H9 (cell line): ENCODE measurements at regions not wholly inside any gene's neighbourhood (a gene's known extent, or its start where the extent isn't known, plus 50 kb on each side); places are given as distances from the start of the nearest gene placed in this dataset.
"Not testable (repeated sequence)": the region's sequence is repeated elsewhere in the genome, so short reads cannot be mapped to it uniquely, and the experiment has no call there.

ENCODE experiments used
- DNase-seq: peaks from one replicate; pipeline ENCODE4 v3.0.0-alpha.2; 2017
- H2AFZ ChIP-seq: one replicate; pipeline ENCODE4 v1.6.1; 2013; ENCODE audit warnings: mild to moderate bottlenecking, low read length, control low read depth, moderate library complexity
- H2AK5ac ChIP-seq: 2 replicates; pipeline ENCODE4 v1.6.1; 2013; ENCODE audit warnings: low read length, control low read depth, mixed read lengths; ENCODE audit not compliant: insufficient read length
- H2BK120ac ChIP-seq: one replicate; pipeline ENCODE4 v1.6.1; 2013; ENCODE audit warnings: low read depth, mild to moderate bottlenecking, low read length, control low read depth, inconsistent platforms; ENCODE audit not compliant: poor library complexity, severe bottlenecking
- H2BK12ac ChIP-seq: 2 replicates; pipeline ENCODE4 v1.6.1; 2013; ENCODE audit warnings: low read length, control low read depth, mixed read lengths, low read depth; ENCODE audit not compliant: insufficient read length
- H2BK15ac ChIP-seq: 2 replicates; pipeline ENCODE4 v1.6.1; 2013; ENCODE audit warnings: low read depth, low read length, control low read depth
- H2BK20ac ChIP-seq: one replicate; pipeline ENCODE4 v1.6.1; 2013; ENCODE audit warnings: low read depth, mild to moderate bottlenecking, low read length, control low read depth, inconsistent platforms; ENCODE audit not compliant: poor library complexity, severe bottlenecking
- H2BK5ac ChIP-seq: 2 replicates; pipeline ENCODE4 v1.6.1; 2013; ENCODE audit warnings: low read length, control low read depth, mixed read lengths; ENCODE audit not compliant: insufficient read length
- H3K14ac ChIP-seq: 2 replicates; pipeline ENCODE4 v1.6.1; 2013; ENCODE audit warnings: low read length, control low read depth; ENCODE audit not compliant: insufficient read depth
- H3K18ac ChIP-seq: 2 replicates; pipeline ENCODE4 v1.6.1; 2013; ENCODE audit warnings: low read depth, mild to moderate bottlenecking, mixed read lengths, low read length, control low read depth; ENCODE audit not compliant: insufficient read length
- H3K23ac ChIP-seq: 2 replicates; pipeline ENCODE4 v1.6.1; 2013; ENCODE audit warnings: low read length, control low read depth, mixed read lengths, low read depth; ENCODE audit not compliant: insufficient read length
- H3K23me2 ChIP-seq: 2 replicates; pipeline ENCODE4 v1.6.1; 2013; ENCODE audit warnings: low read depth, mild to moderate bottlenecking, mixed read lengths, low read length, control low read depth; ENCODE audit not compliant: insufficient read length, poor library complexity, severe bottlenecking
- H3K27ac ChIP-seq: 2 replicates; pipeline ENCODE4 v1.5.1; 2013; ENCODE audit warnings: low read length, control low read depth, mixed read lengths, low read depth; ENCODE audit not compliant: insufficient read length
- H3K27me3 ChIP-seq: 2 replicates; pipeline ENCODE4 v1.6.1; 2013; ENCODE audit warnings: low read length, control low read depth, inconsistent platforms; ENCODE audit not compliant: insufficient read depth
- H3K4ac ChIP-seq: 2 replicates; pipeline ENCODE4 v1.6.1; 2013; ENCODE audit warnings: low read depth, mild to moderate bottlenecking, control low read depth, inconsistent platforms, low read length, moderate library complexity
- H3K4me1 ChIP-seq: 2 replicates; pipeline ENCODE4 v1.6.1; 2013; ENCODE audit warnings: low read length, control low read depth, inconsistent platforms; ENCODE audit not compliant: insufficient read depth
- H3K4me2 ChIP-seq: 2 replicates; pipeline ENCODE4 v1.6.1; 2013; ENCODE audit warnings: low read length, control low read depth, mixed read lengths; ENCODE audit not compliant: insufficient read length, insufficient read depth
- H3K56ac ChIP-seq: 2 replicates; pipeline ENCODE4 v1.6.1; 2013; ENCODE audit warnings: low read depth, mild to moderate bottlenecking, mixed read lengths, low read length, control low read depth; ENCODE audit not compliant: insufficient read length
- H3K79me1 ChIP-seq: 2 replicates; pipeline ENCODE4 v1.6.1; 2013; ENCODE audit warnings: low read depth, mild to moderate bottlenecking, moderate library complexity, low read length, control low read depth, inconsistent platforms; ENCODE audit not compliant: insufficient read depth, poor library complexity, severe bottlenecking
- H3K79me2 ChIP-seq: 2 replicates; pipeline ENCODE4 v1.6.1; 2013; ENCODE audit warnings: low read length, control low read depth, inconsistent platforms; ENCODE audit not compliant: insufficient read depth
- H3K9ac ChIP-seq: 2 replicates; pipeline ENCODE4 v1.6.1; 2013; ENCODE audit warnings: low read length, control low read depth, mixed read lengths; ENCODE audit not compliant: insufficient read length; ENCODE audit errors: extremely low read depth
- H3K9me3 ChIP-seq: one replicate; pipeline ENCODE4 v1.6.1; 2013; ENCODE audit warnings: low read depth, low read length, inconsistent platforms; ENCODE audit not compliant: control insufficient read depth
- H3T11ph ChIP-seq: one replicate; pipeline ENCODE4 v1.6.1; 2013; ENCODE audit warnings: mild to moderate bottlenecking, low read length, control low read depth, inconsistent platforms
- H4K20me1 ChIP-seq: one replicate; pipeline ENCODE4 v1.6.1; 2013; ENCODE audit not compliant: control insufficient read depth, insufficient read length, insufficient read depth
- H4K5ac ChIP-seq: 2 replicates; pipeline ENCODE4 v1.6.1; 2013; ENCODE audit warnings: low read depth, mild to moderate bottlenecking, mixed read lengths, low read length, control low read depth; ENCODE audit not compliant: insufficient read length
- H4K8ac ChIP-seq: replicated peaks from 2 replicates; pipeline ENCODE4 v1.6.1; 2013; ENCODE audit warnings: low read length, control low read depth, mixed read lengths, low read depth; ENCODE audit not compliant: insufficient read length
- H4K91ac ChIP-seq: 2 replicates; pipeline ENCODE4 v1.6.1; 2013; ENCODE audit warnings: low read depth, mild to moderate bottlenecking, moderate library complexity, mixed read lengths, low read length, control low read depth; ENCODE audit not compliant: insufficient read length
- H3K27ac Mint-ChIP-seq, 3 experiments: 2 replicates in 2 of 3; 3 replicates in 1 of 3; pipeline ENCODE4 v1.8.0; 2020 to 2021; ENCODE audit warnings: mixed read lengths in 3 of 3, mild to moderate bottlenecking in 1 of 3, moderate library complexity in 1 of 3
- H3K27me3 Mint-ChIP-seq: 2 replicates; pipeline ENCODE4 v1.8.0; 2021; ENCODE audit warnings: low read depth, mild to moderate bottlenecking, moderate library complexity, mixed read lengths
- H3K36me3 Mint-ChIP-seq, 3 experiments: 2 replicates in 2 of 3; 3 replicates in 1 of 3; pipeline ENCODE4 v1.8.0; 2020 to 2021; ENCODE audit warnings: low read depth in 3 of 3, mixed read lengths in 3 of 3; ENCODE audit not compliant: insufficient read depth in 1 of 3
- H3K4me1 Mint-ChIP-seq, 2 experiments: 2 replicates each; pipeline ENCODE4 v1.8.0; 2020; ENCODE audit warnings: mixed read lengths in 2 of 2
- H3K4me3 Mint-ChIP-seq, 2 experiments: 2 replicates in 1 of 2; 3 replicates in 1 of 2; pipeline ENCODE4 v1.8.0; 2020 to 2021; ENCODE audit warnings: mild to moderate bottlenecking in 2 of 2, mixed read lengths in 2 of 2, moderate library complexity in 1 of 2
- H3K9me3 Mint-ChIP-seq, 2 experiments: 2 replicates in 1 of 2; 3 replicates in 1 of 2; pipeline ENCODE4 v1.8.0; 2020; ENCODE audit warnings: mild to moderate bottlenecking in 2 of 2, mixed read lengths in 2 of 2, moderate library complexity in 1 of 2
- CTCF ChIP-seq: fragments of 200-600 bp; sonication (generic); conservative IDR thresholded peaks from 3 replicates; pipeline ENCODE4 v1.8.0; 2021; ENCODE audit warnings: antibody characterized with exemption, mild to moderate bottlenecking
- WGBS: extraction: QIAGEN DNeasy Blood & Tissue Kit; methylation state at CpG from one replicate; pipeline ENCODE4 v1.1.7; 2013; ENCODE audit warnings: missing lambda C conversion rate, low lambda C conversion rate, mixed read lengths; ENCODE audit not compliant: insufficient read length; ENCODE audit errors: extremely low coverage; 5-methylcytosine and 5-hydroxymethylcytosine counted together

- no peak overlapping the region for H2BK5ac ChIP-seq
- H2BK120ac ChIP-seq, result no peak overlapping the region
- H4K5ac ChIP-seq, result no peak overlapping the region
- no peak overlapping the region for H2BK20ac ChIP-seq
- no peak overlapping the region for H3K23ac ChIP-seq
- H3K79me2 ChIP-seq, result no peaks in the 10 kb centered on the region
- H3K27ac ChIP-seq, result no peak overlapping the region
- no peak overlapping the region for H3K14ac ChIP-seq
- no peaks in the 10 kb centered on the region for H3K23me2 ChIP-seq
- Mint-ChIP-seq H3K9me3 (peaks cover 93 to 98% of the 10 kb centered on the region in 2 experiments), H3K36me3 (peaks cover 21 to 49% (median 28%) of the 10 kb centered on the region in 3 experiments; a peak in 6 of 7 replicates), H3K4me3 (no peak overlapping the region), H3K27ac (peak overlapping the region in 1 of 3 experiments; percentile 62; a peak in 1 of 7 replicates), H3K27me3 (peaks cover 5% of the 10 kb centered on the region), H3K4me1 (no peaks in the 10 kb centered on the region)
- no peak for TF ChIP-seq CTCF
- no peak overlapping the region for H3K18ac ChIP-seq
- no peak overlapping the region for H2BK12ac ChIP-seq
- H4K8ac ChIP-seq, result no peak overlapping the region
- H4K91ac ChIP-seq, result no peak overlapping the region
- no peak overlapping the region for H2BK15ac ChIP-seq
- DNase-seq, result no peak
- no CpG with 5 or more reads among the region's 16 CpGs for WGBS
- H4K20me1 ChIP-seq, result no peaks in the 10 kb centered on the region
- H3K27me3 ChIP-seq, result no peaks in the 10 kb centered on the region
- no peak overlapping the region for H2AFZ ChIP-seq
- peaks cover 88% of the 10 kb centered on the region for H3K9me3 ChIP-seq
- no peak overlapping the region for H3K4ac ChIP-seq
- H3K56ac ChIP-seq, result no peak overlapping the region
- H3T11ph ChIP-seq, result no peak overlapping the region
- H3K9ac ChIP-seq, result no peak overlapping the region
- no peaks in the 10 kb centered on the region for H3K79me1 ChIP-seq
- H3K4me1 ChIP-seq, result no peaks in the 10 kb centered on the region
- H3K4me2 ChIP-seq, result no peak overlapping the region
- no peak overlapping the region for H2AK5ac ChIP-seq
Measured at GRCh38 chr19:56980906-56981305, 138.9 kb upstream of the USP29 start.

DNA sequence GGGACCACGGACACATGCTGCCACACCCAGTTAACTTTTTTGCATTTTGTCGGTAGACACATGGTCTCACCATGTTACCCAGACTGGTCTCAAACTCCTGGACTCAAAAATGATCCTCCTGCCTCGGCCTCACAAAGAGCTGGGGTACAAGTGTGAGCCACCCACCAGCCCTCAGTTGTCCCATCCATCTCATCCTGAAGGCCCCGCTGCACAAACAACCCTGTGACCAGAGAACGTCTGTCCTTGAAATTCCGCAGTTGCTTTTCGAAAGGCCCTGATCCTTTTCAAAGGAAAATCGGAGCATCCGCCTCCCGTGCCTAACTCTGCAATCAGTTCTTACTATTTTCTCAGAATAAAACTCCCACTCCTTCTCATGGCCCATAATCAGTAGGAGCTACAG lies 138.3 kb upstream of the USP29 start:
- not testable (repeated sequence) for H3K4me1 Mint-ChIP-seq, H4K8ac ChIP-seq, H3K27me3 Mint-ChIP-seq, H2BK12ac ChIP-seq, H4K91ac ChIP-seq, H2BK5ac ChIP-seq, H3K79me1 ChIP-seq, H3K9ac ChIP-seq, H2AFZ ChIP-seq, H3K23ac ChIP-seq, H4K5ac ChIP-seq, H3K4me3 Mint-ChIP-seq, DNase-seq, H3K4me2 ChIP-seq, H3K14ac ChIP-seq, H3K27ac Mint-ChIP-seq, H2AK5ac ChIP-seq, H3K4ac ChIP-seq, H2BK15ac ChIP-seq, H3T11ph ChIP-seq, H3K18ac ChIP-seq, H3K4me1 ChIP-seq, H3K27me3 ChIP-seq, H3K79me2 ChIP-seq, H2BK120ac ChIP-seq, H3K27ac ChIP-seq, H3K23me2 ChIP-seq, H2BK20ac ChIP-seq, H3K56ac ChIP-seq, H4K20me1 ChIP-seq
- Mint-ChIP-seq H3K9me3 (peaks cover 93 to 98% of the 10 kb centered on the region in 2 experiments), H3K36me3 (peaks cover 21 to 51% (median 29%) of the 10 kb centered on the region in 3 experiments; a peak in 6 of 7 replicates)
- peaks cover 88% of the 10 kb centered on the region for H3K9me3 ChIP-seq
- no CpG with 5 or more reads among the region's 10 CpGs for WGBS
